Esophagus squamous epithelium (tissue), 5 donors: ENCODE measurements at regions not wholly inside any gene's neighbourhood (a gene's known extent, or its start where the extent isn't known, plus 50 kb on each side); places are given as distances from the start of the nearest gene placed in this dataset.

Experiments
- DNase-seq: peaks from one replicate; lab custom pipeline; 2025; lab: John Stamatoyannopoulos, UW
- H3K27ac ChIP-seq, 4 donors: fragments of 200-600 bp; sonication (generic); one replicate each; pipeline ENCODE4 v1.5.1; 2016 to 2019; ENCODE audit warnings: mild to moderate bottlenecking in 1 of 4
- H3K27me3 ChIP-seq, 4 donors: fragments of 200-600 bp; sonication (generic); 1 replicate in 3 of 4; 2 replicates in 1 of 4; pipeline versions ENCODE4 v1.5.1 to v1.6.0; 2017 to 2021; ENCODE audit warnings: antibody characterized with exemption in 1 of 4
- H3K36me3 ChIP-seq, 3 donors: fragments of 200-600 bp; sonication (generic); one replicate each; pipeline ENCODE4 v1.5.1; 2016 to 2019
- H3K4me1 ChIP-seq, 3 donors: fragments of 200-600 bp; sonication (generic); one replicate each; pipeline ENCODE4 v1.5.1; 2017 to 2019
- H3K4me3 ChIP-seq, 4 donors: fragments of 200-600 bp; sonication (generic); 1 replicate in 3 of 4; 2 replicates in 1 of 4; pipeline ENCODE4 v1.5.1; 2016 to 2019; ENCODE audit warnings: mild to moderate bottlenecking in 2 of 4, moderate library complexity in 1 of 4
- H3K9me3 ChIP-seq, 3 donors: fragments of 200-600 bp; sonication (generic); one replicate each; pipeline ENCODE4 v1.5.1; 2016 to 2019
- CTCF ChIP-seq, 6 experiments: fragments of 450-650 bp in 4 of 6; fragments of 200-600 bp in 2 of 6; sonication (generic) in 2 of 6; IDR thresholded peaks; one replicate each; pipeline ENCODE4 v1.5.1; 2016 to 2019; ENCODE audit warnings: antibody characterized with exemption in 6 of 6, mild to moderate bottlenecking in 4 of 6, moderate library complexity in 4 of 6
- POLR2A ChIP-seq, 4 donors: fragments of 450-650 bp; IDR thresholded peaks; one replicate each; pipeline ENCODE4 v1.6.1; 2017; ENCODE audit warnings: antibody characterized with exemption in 4 of 4, mild to moderate bottlenecking in 4 of 4, moderate library complexity in 3 of 4
- WGBS, 2 donors: methylation state at CpG; one replicate each; pipeline ENCODE4 v1.1.5; 2018; 5-methylcytosine and 5-hydroxymethylcytosine counted together
- intact Hi-C: fragments of 100-400 bp; cut with DNase I; formaldehyde crosslinking; loops from one replicate; pipeline ENCODE4 v1.15.0; 2022
- donor health status: DM: yes; HTN: yes; CAD: no.

GRCh38 chr18:78911751-78912283, 67.8 kb upstream of the SALL3 start:
- TF ChIP-seq POLR2A (IDR thresholded peaks at IDR 0.05) (no peak), CTCF (IDR thresholded peaks at IDR 0.05) (no peak)
- Histone ChIP-seq H3K36me3 (no peaks in the 10 kb centered on the region), H3K4me1 (no peaks in the 10 kb centered on the region), H3K4me3 (no peak overlapping the region), H3K27me3 (peaks cover 0 to 28% (median 0%) of the 10 kb centered on the region in 4 donors), H3K9me3 (no peaks in the 10 kb centered on the region), H3K27ac (no peak overlapping the region)
- no peak for DNase-seq
- intact Hi-C loops, result no loop called here
- WGBS, 2 donors, result 36 to 47% methylated on average over 1 of the region's 1 CpG

DNA sequence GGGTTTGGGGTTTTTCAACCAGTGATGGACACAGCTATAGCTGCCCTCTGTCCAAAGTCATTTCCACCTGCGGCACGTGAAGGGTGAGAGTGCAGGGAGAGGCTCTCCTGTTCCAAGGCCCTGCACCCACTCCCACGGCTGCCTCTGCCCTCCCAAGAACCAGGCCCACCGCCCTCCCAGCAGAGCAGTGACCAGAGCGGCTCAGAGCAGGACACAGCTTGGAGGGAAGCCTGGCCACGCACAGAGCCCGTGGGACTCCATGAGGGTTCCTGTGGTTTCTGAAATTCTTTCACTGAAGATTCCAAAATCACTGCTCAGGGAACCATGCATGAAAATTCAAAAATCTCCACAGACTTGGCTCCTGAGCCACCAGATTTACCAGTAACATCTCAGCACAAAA, 67.3 kb upstream of the SALL3 start:
- TF ChIP-seq POLR2A (IDR thresholded peaks at IDR 0.05) (no peak), CTCF (IDR thresholded peaks at IDR 0.05) (no peak)
- no peak for DNase-seq
- no peak overlapping the region for H3K4me3 ChIP-seq
- no peak overlapping the region for H3K27ac ChIP-seq
- no peaks in the 10 kb centered on the region for H3K9me3 ChIP-seq
- H3K36me3 ChIP-seq, result no peaks in the 10 kb centered on the region
- peaks cover 0 to 28% (median 0%) of the 10 kb centered on the region in 4 donors for H3K27me3 ChIP-seq
- no peaks in the 10 kb centered on the region for H3K4me1 ChIP-seq
- intact Hi-C loops, result no loop called here
- WGBS, 2 donors, result 100% methylated on average over 1 to 2 of the region's 7 CpGs

GRCh38 chr18:78912844-78913243, 66.8 kb upstream of the SALL3 start:
- 58 to 69% methylated on average over 6 to 11 of the region's 18 CpGs for WGBS, 2 donors
- TF ChIP-seq CTCF (IDR thresholded peaks at IDR 0.05) (no peak), POLR2A (IDR thresholded peaks at IDR 0.05) (no peak)
- intact Hi-C loops, result no loop called here

DNA sequence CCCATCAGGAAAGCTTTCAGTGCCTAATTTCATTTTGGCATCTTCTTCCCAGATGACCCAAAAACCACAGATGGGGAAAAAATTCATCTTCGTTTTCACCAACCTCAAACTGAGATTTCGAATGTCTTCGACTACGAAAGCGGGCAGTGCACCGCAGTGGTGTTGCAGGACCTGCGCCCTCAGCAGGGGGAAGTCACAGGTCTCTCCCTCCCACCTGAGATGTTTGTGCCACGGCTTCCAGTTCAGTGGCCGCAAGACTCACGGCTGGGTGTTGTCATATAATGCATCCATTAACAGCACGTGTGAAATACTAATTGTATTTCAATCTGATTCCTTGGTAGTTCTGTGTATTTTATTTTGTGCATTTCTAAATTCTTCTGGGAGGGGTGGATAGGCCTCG, 66.2 kb upstream of the SALL3 start:
- Histone ChIP-seq H3K36me3 (no peaks in the 10 kb centered on the region), H3K27ac (no peak overlapping the region), H3K9me3 (no peaks in the 10 kb centered on the region), H3K4me3 (no peak overlapping the region), H3K27me3 (peaks cover 0 to 25% (median 0%) of the 10 kb centered on the region in 4 donors), H3K4me1 (no peaks in the 10 kb centered on the region)
- WGBS, 2 donors, result 78 to 80% methylated on average over 12 of the region's 12 CpGs
- TF ChIP-seq CTCF (IDR thresholded peaks at IDR 0.05) (no peak), POLR2A (IDR thresholded peaks at IDR 0.05) (no peak)
- DNase-seq, result no peak
- intact Hi-C loops, result no loop called here

More at GRCh38 chr18:78912844-78913243, 66.8 kb upstream of the SALL3 start:
- H3K27ac ChIP-seq, result no peak overlapping the region
- no peaks in the 10 kb centered on the region for H3K36me3 ChIP-seq
- no peaks in the 10 kb centered on the region for H3K9me3 ChIP-seq
- DNase-seq, result no peak
- H3K4me1 ChIP-seq, result no peaks in the 10 kb centered on the region
- H3K27me3 ChIP-seq, result peaks cover 0 to 26% (median 0%) of the 10 kb centered on the region in 4 donors
- H3K4me3 ChIP-seq, result no peak overlapping the region

DNA sequence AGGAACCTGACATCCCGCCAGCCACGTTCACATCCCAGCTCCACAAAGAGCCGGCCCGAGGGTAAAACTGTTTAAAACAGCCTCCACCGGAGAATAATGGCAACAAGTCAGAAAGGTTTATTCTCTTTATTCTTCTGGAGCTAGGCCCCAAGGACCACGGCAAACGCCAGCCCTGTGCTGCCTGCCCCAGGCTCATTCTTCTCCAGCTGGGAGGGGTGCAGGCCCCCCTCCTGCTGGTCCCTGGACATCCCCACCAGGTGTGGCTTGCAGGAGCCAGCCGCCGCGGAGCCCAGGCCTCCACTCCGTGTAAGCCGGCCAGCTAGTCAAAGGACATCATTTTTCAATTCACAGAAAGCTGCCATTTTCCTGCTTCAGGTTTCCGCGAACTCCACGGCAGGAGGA, 65.8 kb upstream of the SALL3 start:
- peaks cover 0 to 25% (median 0%) of the 10 kb centered on the region in 4 donors for H3K27me3 ChIP-seq
- 61 to 62% methylated on average over 8 to 10 of the region's 15 CpGs for WGBS, 2 donors
- TF ChIP-seq POLR2A (IDR thresholded peaks at IDR 0.05) (no peak), CTCF (IDR thresholded peaks at IDR 0.05) (no peak)
- no peaks in the 10 kb centered on the region for H3K9me3 ChIP-seq
- no peak overlapping the region for H3K4me3 ChIP-seq
- DNase-seq, result no peak
- no peaks in the 10 kb centered on the region for H3K4me1 ChIP-seq
- H3K27ac ChIP-seq, result no peak overlapping the region
- H3K36me3 ChIP-seq, result no peaks in the 10 kb centered on the region
- intact Hi-C loops, result no loop called here
